ENCODE measurements at regions not wholly inside any gene's neighbourhood (a gene's known extent, or its start where the extent isn't known, plus 50 kb on each side); places are given as distances from the start of the nearest gene placed in this dataset.
A peak's percentile ranks its signal among the peaks of the same experiment; 100 is the strongest.
"Not testable (repeated sequence)": the region's sequence is repeated elsewhere in the genome, so short reads cannot be mapped to it uniquely, and the experiment has no call there.

DNA sequence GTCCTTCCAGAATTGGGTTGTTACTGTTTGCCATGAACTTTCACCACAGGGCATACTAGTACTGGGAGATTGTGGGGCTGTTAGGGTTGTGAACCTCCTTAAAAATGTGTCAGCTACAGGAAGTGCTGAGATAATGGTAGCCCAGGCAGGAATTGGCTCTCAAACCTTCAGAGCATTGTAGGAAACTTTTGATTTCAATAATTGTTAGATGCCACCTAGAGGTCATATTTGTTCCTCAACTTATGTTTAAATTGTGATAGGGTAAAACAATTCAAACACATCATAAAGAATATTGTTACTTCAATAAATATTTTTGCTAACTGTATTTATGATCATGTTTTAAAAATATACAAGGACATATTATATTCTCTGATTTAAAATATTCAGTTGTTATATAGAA is 594.6 kb downstream of the ADCYAP1 start:
- peak; percentile 4 for DNase-seq

DNA sequence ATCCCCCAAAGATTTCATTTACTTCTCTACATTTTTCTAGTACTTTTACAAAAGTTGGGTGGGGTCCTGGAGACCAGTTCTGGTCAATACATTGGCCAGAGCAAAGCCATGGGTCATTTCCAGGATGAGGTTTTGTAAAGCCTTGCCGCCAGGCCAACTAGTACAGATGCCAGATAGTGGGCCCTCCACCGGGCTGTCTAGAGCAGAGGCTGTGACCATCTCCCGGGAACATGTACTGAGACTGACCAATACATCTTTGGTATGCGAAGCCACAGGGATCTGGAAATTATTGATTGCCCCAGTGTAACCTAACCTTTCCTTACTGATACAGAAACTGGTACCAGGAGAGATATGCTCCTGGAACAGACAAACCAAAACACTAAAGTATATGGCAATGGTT is 599.2 kb downstream of the ADCYAP1 start:
- DNase-seq = no peak

DNA sequence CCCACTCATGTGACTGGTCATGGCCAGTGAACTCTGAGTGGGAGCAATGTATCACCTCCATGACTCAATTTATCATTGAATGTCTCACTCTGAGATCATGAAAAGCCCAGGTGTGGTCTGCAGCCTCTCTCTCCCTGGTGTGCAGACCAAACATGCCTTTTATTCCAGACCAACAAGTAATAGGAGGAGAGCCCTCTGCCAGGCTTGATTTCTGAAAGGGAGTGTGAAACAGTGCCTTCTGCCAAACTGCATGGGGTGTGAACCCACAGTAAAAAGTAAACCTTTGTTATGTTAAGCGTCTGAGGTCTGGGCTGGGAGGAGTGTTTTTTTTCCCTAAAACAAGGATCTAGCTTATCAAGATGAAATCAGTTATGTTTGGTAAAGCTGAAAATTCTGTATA is 601.2 kb downstream of the ADCYAP1 start:
- DNase-seq = no peak

- no peak for DNase-seq
Observed at GRCh38 chr18:1510542-1511179, 606.0 kb downstream of the ADCYAP1 start.

DNA sequence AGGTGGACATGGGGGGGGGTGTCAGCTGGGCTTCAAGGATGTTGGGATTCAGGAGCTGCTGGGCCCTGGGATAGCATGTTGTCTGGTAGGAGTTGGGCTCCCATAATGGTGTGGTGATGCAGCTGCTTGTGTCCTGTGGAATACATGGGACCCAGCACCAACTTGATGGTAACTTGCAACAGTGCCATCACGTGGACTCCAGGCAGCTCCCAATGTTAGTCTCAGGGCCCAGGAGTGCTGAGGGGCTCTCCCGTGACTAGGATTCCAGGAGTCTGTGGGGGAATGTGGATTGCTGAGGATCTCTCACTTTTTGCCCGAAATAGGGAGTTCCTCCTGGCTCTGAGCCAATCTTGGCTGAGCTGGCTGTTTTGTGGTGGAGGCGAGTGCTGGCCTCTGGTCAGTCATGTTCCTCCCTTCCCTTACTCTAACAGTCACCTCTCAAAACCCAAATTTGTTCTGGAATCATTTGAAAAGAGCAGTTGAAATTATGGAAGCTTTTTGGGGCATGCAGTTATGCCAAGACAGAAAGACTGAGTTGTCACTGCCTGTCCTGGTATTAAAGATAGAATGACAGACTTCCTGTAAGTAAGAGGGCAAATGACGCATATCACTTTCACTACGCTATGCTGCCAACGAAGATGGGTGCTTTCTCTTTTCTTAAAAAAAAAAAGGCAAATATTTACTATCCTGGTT is 607.1 kb downstream of the ADCYAP1 start:
- peak; percentile 5 for DNase-seq

- no peak for DNase-seq
Observed at GRCh38 chr18:1513519-1513918, 608.8 kb downstream of the ADCYAP1 start.

DNA sequence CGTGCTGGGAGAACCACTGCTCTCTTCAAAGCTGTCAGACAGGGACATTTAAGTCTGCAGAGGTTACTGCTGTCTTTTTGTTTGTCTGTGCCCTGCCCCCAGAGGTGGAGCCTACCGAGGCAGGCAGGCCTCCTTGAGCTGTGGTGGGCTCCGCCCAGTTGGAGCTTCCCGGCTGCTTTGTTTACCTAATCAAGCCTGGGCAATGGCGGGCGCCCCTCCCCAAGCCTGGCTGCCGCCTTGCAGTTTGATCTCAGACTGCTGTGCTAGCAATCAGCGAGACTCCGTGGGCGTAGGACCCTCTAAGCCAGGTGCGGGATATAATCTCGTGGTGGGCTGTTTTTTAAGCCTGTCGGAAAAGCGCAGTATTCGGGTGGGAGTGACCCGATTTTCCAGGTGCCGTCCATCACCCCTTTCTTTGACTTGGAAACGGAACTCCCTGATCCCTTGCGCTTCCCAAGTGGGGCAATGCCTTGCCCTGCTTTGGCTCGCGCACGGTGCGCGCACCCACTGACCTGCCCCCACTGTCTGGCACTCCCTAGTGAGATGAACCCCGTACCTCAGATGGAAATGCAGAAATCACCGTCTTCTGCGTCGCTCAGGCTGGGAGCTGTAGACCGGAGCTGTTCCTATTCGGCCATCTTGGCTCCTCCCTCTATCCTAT is 617.0 kb downstream of the ADCYAP1 start:
- DNase-seq = not testable (repeated sequence)

DNA sequence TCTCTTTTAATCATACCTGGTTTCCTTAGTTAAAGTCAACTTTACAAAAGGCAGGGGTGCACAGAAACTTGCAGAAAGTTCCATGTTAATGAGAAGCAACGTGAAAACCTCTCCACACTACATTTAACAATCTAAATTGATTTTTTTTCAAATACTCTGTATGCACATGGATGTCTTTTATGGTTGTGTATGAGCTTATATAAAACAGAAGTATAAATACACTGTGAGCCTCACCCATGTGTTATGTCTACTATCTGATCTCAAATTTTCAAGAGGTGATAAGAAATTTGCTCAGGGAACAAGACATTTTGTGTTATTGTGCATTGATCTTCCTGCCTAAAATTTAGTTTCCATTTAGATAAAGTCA is 617.6 kb downstream of the ADCYAP1 start:
- no peak for DNase-seq

DNA sequence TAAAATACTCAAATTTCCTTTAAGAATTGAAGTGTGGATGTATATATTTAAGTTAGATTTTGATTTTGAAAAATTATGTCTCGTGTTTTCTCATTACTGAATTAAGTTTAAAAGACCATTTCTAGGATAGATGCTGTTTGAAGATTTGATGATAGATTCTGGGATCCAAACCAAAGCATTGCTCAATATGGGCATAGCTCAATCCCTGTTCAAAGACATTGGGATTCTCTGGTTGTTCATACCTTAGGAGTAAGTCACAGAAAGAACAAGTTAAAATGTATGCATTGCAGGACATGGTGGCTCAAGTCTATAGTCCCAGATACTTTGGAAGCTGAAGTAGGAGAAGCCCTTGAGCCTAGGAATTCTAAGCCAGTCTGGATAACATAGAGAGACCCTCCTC is 622.3 kb downstream of the ADCYAP1 start:
- no peak for DNase-seq

DNA sequence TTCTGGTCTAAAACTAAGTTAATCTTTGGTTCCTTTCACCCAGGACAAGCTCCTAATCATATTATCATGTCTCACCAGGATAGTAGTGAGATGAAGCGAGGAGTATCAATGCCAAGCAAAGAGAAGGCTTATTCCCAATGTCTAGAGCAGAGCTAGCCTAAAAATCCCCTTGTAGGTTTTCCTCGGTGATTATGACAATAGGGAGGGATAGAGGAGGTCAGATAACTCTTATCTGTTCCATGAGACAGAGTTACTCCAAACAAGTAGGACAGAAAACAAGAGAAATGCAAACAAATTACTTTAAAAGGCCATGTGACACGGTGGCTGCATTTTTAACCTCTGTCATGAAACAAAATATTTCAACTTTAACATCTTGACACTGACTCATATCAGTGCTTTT is 623.1 kb downstream of the ADCYAP1 start:
- DNase-seq = no peak

DNA sequence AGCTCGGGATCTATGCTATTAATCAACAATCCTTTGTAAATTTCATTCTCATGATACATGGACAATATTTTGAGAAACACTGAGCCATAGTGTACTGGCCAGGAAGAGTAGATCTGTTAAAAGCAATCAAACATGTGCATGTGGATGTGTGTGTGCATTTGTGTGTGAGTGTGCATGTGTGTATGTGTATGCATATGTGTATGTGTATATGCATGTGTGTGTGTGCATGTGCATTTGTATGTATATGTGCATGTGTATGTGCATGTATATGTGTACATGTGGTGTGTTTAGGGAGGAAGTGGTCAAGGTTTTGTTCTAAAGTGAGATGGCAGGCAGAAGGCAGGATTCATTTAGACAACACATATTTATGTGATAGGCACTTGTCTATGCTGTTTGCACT is 623.8 kb downstream of the ADCYAP1 start:
- no peak for DNase-seq

DNA sequence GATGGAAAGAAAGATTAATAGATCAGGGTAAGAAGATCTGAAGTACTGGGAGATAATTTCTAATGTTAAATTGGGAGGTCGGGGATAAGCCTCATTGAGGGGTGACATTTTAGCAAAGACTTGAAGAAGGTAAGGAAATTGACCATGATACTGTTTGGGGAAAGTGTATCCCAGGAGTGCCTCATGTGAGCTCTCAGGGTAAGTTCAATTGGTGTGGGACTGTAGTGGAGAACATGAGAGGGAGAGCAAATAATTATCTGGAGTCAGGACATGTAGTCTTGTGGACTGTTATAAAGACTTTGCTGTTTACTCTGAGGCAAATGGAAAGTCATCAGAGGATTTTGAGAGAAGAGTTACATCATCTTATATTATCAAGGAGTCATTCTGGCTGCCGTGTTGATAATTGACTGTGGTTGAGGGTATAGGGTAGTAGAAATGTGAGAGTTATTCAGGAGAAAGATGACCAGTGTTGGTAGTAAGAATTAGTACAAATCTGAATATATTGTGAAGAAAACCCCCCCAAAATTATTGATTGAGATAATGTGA is 624.4 kb downstream of the ADCYAP1 start:
- no peak for DNase-seq

- DNase-seq = no peak
Observed at GRCh38 chr18:1530650-1531049, 626.0 kb downstream of the ADCYAP1 start.

- no peak for DNase-seq
Observed at GRCh38 chr18:1539276-1539675, 634.6 kb downstream of the ADCYAP1 start.

- no peak for DNase-seq
Observed at GRCh38 chr18:1541478-1541877, 636.8 kb downstream of the ADCYAP1 start.

DNA sequence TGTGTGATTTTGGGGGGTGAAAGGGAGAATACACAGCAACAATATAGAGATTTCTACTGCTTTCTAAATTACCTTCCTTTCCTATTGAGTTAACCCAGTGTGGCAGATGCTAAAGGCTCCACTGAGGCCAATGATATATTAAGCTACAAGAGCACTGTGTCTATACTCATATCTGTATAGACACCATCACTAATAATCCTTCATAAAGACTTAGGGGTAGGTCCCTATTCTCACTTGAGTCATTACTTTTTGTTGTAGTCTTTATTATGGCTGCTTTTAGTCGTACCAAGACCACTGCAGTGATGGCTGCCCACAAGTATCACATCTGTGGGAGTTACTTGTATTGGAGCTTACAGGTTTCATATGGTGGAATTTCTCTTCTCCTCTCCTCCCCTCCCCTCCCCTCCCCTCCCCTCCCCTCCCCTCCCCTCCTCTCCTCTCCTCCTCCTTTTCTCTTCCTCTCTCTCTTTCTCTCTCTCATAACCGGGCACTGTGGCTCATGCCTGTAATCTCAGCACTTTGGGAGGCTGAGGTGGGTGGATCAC is 637.6 kb downstream of the ADCYAP1 start:
- no peak for DNase-seq

DNA sequence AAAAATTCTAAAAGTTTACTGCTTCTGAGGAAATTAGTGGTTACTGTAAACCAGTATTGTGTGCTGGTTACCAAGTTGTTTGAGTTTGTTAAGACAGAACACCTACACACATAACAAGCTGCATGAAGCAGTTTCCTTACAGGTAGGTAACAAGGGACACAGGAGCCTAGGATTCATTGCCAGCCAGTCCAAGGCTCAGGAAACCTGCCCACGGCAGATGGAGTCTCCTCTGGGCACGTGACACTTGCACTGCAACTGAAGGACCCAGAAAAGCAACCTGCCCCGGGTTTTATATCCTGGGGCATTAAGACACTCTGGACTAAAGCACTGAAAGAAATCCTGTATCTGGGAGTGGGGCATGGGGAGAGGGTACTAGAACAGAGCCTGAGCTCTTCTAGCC is 639.3 kb downstream of the ADCYAP1 start:
- DNase-seq = no peak

DNA sequence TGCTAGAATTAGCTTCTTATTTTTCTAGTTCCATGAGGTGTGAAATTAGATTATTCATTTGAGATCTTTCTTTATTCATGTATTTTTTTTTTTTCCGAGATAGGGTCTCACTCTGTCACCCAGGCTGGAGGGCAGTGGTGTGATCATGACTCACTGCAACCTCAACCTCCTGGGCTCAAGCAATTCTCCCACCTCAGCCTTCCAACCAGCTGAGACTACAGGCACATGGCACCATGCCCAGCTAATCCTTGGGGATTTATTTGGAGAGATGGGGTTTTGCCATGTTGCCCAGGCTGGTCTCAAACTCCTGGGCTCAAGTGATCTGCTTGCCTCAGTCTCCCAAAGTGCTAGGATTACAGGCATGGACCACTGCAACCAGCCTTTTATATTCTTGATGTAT is 653.0 kb downstream of the ADCYAP1 start:
- not testable (repeated sequence) for DNase-seq

DNA sequence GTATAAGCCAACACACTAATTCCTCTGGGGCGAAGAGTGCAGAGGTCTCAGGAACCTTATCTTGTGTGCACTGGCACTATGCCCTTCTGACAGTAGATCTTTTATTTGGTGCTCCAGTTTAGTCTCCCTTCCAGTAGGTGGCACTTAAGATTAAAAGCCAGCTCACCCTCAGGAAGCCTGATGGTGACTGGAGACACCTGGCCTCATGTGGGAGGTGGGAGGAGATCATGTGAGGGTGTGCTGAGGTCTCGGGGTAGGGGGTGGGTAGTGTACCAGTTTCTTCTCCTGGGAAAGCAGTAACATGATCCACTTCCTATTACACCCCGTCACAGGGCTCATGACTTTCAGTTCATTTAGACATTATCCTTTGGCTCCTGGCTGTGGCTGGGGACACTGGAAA is 654.9 kb downstream of the ADCYAP1 start:
- no peak for DNase-seq

GRCh38 chr18:1564793-1565192 is 660.1 kb downstream of the ADCYAP1 start:
- no peak for DNase-seq

DNA sequence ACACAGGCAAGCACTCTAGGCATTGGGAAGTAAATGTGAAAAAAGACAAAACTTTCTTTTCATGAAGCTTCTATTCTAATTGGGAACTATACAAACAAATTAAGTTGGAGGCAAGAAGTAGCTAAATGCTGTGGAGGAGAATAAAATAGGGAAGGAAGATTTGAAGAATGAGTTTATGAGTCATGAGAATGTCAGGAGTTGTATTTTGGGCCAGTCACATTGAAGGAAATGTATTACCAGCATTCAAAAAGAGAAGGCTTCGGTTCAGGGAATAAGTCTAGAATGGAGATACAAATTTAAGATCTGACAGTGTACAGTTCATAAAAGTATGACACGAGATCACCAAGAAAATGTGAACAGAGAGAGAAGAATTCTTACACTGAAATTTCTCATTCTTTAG is 666.5 kb downstream of the ADCYAP1 start:
- DNase-seq = no peak

DNA sequence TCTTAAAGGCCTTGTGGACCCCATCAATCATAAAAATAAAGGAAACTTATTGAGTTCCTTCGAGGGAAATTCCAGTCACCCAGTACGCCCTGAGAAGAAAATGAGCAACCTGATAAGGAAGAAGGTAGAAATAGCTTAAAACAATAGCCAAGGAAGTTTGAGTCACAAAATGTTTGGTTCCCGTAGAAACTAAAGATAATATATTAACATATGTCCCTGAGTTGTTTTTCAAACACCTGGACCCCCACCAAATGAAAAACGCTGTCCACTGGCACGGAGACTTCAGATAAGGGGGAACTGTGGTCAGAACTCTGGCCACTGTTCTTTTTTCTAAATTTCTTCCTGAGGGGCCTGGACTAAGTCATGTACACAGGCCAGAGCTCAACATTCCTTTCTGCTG is 669.1 kb downstream of the ADCYAP1 start:
- DNase-seq = no peak

DNA sequence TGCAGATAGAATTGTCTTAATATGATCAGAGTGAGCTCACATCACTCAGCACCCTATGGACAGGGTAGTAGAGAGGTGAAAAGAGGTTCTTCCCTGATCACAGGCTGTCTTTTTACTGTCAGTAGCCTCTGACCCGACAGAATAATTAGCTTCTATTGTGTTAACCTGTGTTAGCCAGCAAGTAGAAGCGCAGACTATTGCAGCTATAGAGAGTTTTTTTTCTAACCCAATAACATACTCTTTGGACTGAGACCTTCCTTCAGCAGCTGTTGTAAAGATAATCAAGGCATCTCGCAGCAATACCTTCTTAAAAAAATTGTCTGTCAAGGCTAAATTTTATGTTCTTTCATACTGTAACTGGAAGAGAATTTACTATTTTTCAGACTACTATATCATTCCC is 670.4 kb downstream of the ADCYAP1 start:
- no peak for DNase-seq

GRCh38 chr18:1578505-1578904 is 673.8 kb downstream of the ADCYAP1 start:
- no peak for DNase-seq

All from NCI-H2029 (cell line).